ENCODE measurements at regions not wholly inside any gene's neighbourhood (a gene's known extent, or its start where the extent isn't known, plus 50 kb on each side); places are given as distances from the start of the nearest gene placed in this dataset.

- TF ChIP-seq BCL6 (CRISPR knock-in tag; IDR thresholded peaks at IDR 0.05) (no peak), ZBTB37 (CRISPR knock-in tag; IDR thresholded peaks at IDR 0.05) (no peak), SP5 (CRISPR knock-in tag; IDR thresholded peaks at IDR 0.05; ENCODE audit: borderline replicate concordance, low read depth) (no peak), ZNF800 (CRISPR knock-in tag; IDR thresholded peaks at IDR 0.05) (no peak), PAX8 (CRISPR knock-in tag; IDR thresholded peaks at IDR 0.05; ENCODE audit: borderline replicate concordance) (no peak), JARID2 (CRISPR knock-in tag; IDR thresholded peaks at IDR 0.05; ENCODE audit: insufficient replicate concordance) (no peak), RNF219 (CRISPR knock-in tag; IDR thresholded peaks at IDR 0.05) (no peak), NFIC (IDR thresholded peaks at IDR 0.05; ENCODE audit: low read length) (no peak), ZNF781 (CRISPR knock-in tag; IDR thresholded peaks at IDR 0.05; ENCODE audit: borderline replicate concordance, not compliant biosample characterization) (no peak), RBFOX2 (IDR thresholded peaks at IDR 0.05; ENCODE audit: low read depth, low read length) (no peak), XBP1 (CRISPR knock-in tag; IDR thresholded peaks at IDR 0.05) (no peak), SMC3 (IDR thresholded peaks at IDR 0.05; ENCODE audit: low read length) (no peak), SP4 (CRISPR knock-in tag; IDR thresholded peaks at IDR 0.05) (no peak), ZNF451 (CRISPR knock-in tag; IDR thresholded peaks at IDR 0.05) (no peak), FOXA3 (CRISPR knock-in tag; IDR thresholded peaks at IDR 0.05) (no peak), JUNB (CRISPR knock-in tag; IDR thresholded peaks at IDR 0.05; ENCODE audit: borderline replicate concordance) (no peak), ZNF136 (CRISPR knock-in tag; IDR thresholded peaks at IDR 0.05; ENCODE audit: low read depth) (no peak)
- DNase-seq (ENCODE audit: low spot score) (no peak), FAIRE-seq (no peak), ATAC-seq (no peak)
- H3K9ac ChIP-seq (ENCODE audit: insufficient read depth, low read depth, low read length) = no peak overlapping the region
- H3K36me3 ChIP-seq (replicated peaks in 1 of 2; ENCODE audit: control insufficient read depth in 1 of 2, insufficient read depth in 2 of 2, low read length in 2 of 2) = no peaks in the 10 kb centered on the region
- H3K4me2 ChIP-seq (ENCODE audit: low read depth, low read length) = no peak overlapping the region
- no peak overlapping the region for H3K27ac ChIP-seq (ENCODE audit: extremely low read length, insufficient read depth, low read length)
- H3K9me3 ChIP-seq (ENCODE audit: low read length) = no peaks in the 10 kb centered on the region
- intact Hi-C loops (cut with micrococcal nuclease; ENCODE audit: unreplicated experiment) (no loop called here), in situ Hi-C loops (cut with HindIII; ENCODE audit: extremely low pct_ligation_motif_present, low pct_unique_long_range_greater_than_20kb) (no loop called here)
- POLR2A ChIA-PET = no interaction called here
- peaks cover 0 to 1% of the 10 kb centered on the region in 2 experiments; a peak in 1 of 5 replicates for H3K27me3 ChIP-seq (ENCODE audit: control insufficient read depth in 1 of 2, insufficient read depth in 2 of 2, low read length in 2 of 2)
- H3K4me1 ChIP-seq (ENCODE audit: insufficient read depth, low read length) = no peaks in the 10 kb centered on the region
- H3K4me3 ChIP-seq (replicated peaks in 1 of 3; ENCODE audit: insufficient read depth in 1 of 3, low read depth in 2 of 3, low read length in 3 of 3) = no peak overlapping the region
- H4K20me1 ChIP-seq (ENCODE audit: insufficient read depth, low read length) = no peaks in the 10 kb centered on the region
- CTCF ChIA-PET (ENCODE audit: low intra/inter-chr PET ratio, low total read pairs) = no interaction called here
- no peaks in the 10 kb centered on the region for H3K79me2 ChIP-seq (ENCODE audit: insufficient read depth, low read length)
- no peak overlapping the region for H2AFZ ChIP-seq (ENCODE audit: low read length)
- no TSS peak for BruUV-seq (replicated peaks)
These were observed 98.5 kb upstream of the NGF start for GRCh38 chr1:115436596-115436995.

Data from HepG2 (cell line).